Smooth muscle cell (in vitro differentiated cells): ENCODE measurements at regions not wholly inside any gene's neighbourhood (a gene's known extent, or its start where the extent isn't known, plus 50 kb on each side); places are given as distances from the start of the nearest gene placed in this dataset.

Experiments used
- DNase-seq: peaks from one replicate; lab custom pipeline; 2025; ENCODE audit not compliant: unreplicated experiment; lab: John Stamatoyannopoulos, UW
- H2AFZ ChIP-seq: fragments of 200-600 bp; sonication (generic); 2 replicates; pipeline ENCODE4 v1.6.0; 2016; ENCODE audit warnings: antibody characterized with exemption, low read depth, mild to moderate bottlenecking
- H3F3A ChIP-seq: fragments of 200-600 bp; sonication (generic); 2 replicates; pipeline ENCODE4 v1.6.0; 2017; ENCODE audit warnings: antibody characterized with exemption, low read depth
- H3K27ac ChIP-seq: fragments of 200-600 bp; sonication (generic); 2 replicates; pipeline ENCODE4 v1.5.1; 2016; ENCODE audit warnings: low read depth, mild to moderate bottlenecking
- H3K27me3 ChIP-seq: fragments of 200-600 bp; sonication (generic); 2 replicates; pipeline ENCODE4 v1.6.1; 2016; ENCODE audit warnings: low read depth, mild to moderate bottlenecking
- H3K36me3 ChIP-seq: fragments of 200-600 bp; sonication (generic); 2 replicates; pipeline ENCODE4 v1.5.1; 2016; ENCODE audit warnings: low read depth
- H3K4me1 ChIP-seq: fragments of 200-600 bp; sonication (generic); 2 replicates; pipeline ENCODE4 v1.5.1; 2016; ENCODE audit warnings: low read depth
- H3K4me2 ChIP-seq: fragments of 200-600 bp; sonication (generic); 2 replicates; pipeline ENCODE4 v1.6.0; 2016; ENCODE audit warnings: mild to moderate bottlenecking
- H3K4me3 ChIP-seq: fragments of 200-600 bp; sonication (generic); 2 replicates; pipeline ENCODE4 v1.5.1; 2016; ENCODE audit warnings: mild to moderate bottlenecking
- H3K79me2 ChIP-seq: fragments of 200-600 bp; sonication (generic); 2 replicates; pipeline ENCODE4 v1.6.0; 2016; ENCODE audit warnings: low read depth, mild to moderate bottlenecking
- H3K9ac ChIP-seq: fragments of 200-600 bp; sonication (generic); 2 replicates; pipeline ENCODE4 v1.6.0; 2016; ENCODE audit warnings: low read depth
- H3K9me3 ChIP-seq: fragments of 200-600 bp; sonication (generic); replicated peaks from 2 replicates; pipeline ENCODE4 v1.5.1; 2016; ENCODE audit warnings: low read depth
- H4K20me1 ChIP-seq: fragments of 200-600 bp; sonication (generic); 2 replicates; pipeline ENCODE4 v1.6.0; 2016; ENCODE audit warnings: low read depth
- WGBS: methylation state at CpG from one replicate; pipeline ENCODE4 v1.1.7; 2016; ENCODE audit warnings: low lambda C conversion rate; 5-methylcytosine and 5-hydroxymethylcytosine counted together
- TF ChIP-seq, protein P1 (sequence below): fragments of 200-600 bp; sonication (generic); IDR thresholded peaks from 2 replicates; pipeline ENCODE4 v1.5.1; 2017; ENCODE audit warnings: borderline replicate concordance, mild to moderate bottlenecking, antibody characterized with exemption; ENCODE audit not compliant: insufficient read depth, poor library complexity, severe bottlenecking

DNA sequence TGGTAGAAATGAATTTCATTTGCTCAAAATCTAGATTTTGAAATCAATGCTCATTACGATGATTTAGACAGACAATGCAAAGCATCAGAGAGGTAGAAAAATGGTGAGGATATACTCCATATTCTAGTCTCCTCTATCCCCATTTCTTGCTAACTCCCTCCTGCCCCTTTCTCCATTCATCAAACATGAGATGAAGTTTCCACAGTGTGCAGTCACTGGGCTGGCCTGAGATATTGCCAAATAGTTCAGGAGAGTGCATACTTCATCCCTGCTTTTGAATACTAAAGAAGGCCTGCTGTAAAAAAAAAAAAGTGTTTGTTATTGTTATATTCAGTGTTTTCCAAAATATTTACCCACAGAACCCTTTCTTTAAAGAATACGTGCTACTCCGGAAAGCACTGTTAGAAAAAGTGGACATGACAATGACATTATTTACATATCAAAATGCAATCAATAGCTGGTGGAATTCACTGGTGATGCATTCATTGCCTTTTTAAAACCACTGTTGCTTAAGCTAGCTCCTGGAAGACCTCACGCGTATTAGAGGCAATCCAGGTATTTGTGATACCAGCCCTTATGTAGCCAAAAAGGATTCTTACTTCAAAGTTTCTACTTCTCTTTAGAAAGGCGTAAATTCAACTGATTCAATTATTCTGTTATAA is 247.6 kb upstream of the SOX2 start:
- Histone ChIP-seq H3K79me2 (no peaks in the 10 kb centered on the region), H3K9me3 (no peaks in the 10 kb centered on the region), H3K9ac (no peak overlapping the region), H2AFZ (no peak overlapping the region), H3K27ac (no peak overlapping the region), H4K20me1 (no peaks in the 10 kb centered on the region), H3K27me3 (no peaks in the 10 kb centered on the region), H3K4me1 (no peaks in the 10 kb centered on the region), H3K4me3 (no peak overlapping the region), H3K36me3 (no peaks in the 10 kb centered on the region), H3K4me2 (no peak overlapping the region), H3F3A (no peaks in the 10 kb centered on the region)
- WGBS: 71% methylated on average over 6 of the region's 6 CpGs
- DNase-seq: no peak
- TF ChIP-seq, protein P1, sequence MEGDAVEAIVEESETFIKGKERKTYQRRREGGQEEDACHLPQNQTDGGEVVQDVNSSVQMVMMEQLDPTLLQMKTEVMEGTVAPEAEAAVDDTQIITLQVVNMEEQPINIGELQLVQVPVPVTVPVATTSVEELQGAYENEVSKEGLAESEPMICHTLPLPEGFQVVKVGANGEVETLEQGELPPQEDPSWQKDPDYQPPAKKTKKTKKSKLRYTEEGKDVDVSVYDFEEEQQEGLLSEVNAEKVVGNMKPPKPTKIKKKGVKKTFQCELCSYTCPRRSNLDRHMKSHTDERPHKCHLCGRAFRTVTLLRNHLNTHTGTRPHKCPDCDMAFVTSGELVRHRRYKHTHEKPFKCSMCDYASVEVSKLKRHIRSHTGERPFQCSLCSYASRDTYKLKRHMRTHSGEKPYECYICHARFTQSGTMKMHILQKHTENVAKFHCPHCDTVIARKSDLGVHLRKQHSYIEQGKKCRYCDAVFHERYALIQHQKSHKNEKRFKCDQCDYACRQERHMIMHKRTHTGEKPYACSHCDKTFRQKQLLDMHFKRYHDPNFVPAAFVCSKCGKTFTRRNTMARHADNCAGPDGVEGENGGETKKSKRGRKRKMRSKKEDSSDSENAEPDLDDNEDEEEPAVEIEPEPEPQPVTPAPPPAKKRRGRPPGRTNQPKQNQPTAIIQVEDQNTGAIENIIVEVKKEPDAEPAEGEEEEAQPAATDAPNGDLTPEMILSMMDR: no peak

DNA sequence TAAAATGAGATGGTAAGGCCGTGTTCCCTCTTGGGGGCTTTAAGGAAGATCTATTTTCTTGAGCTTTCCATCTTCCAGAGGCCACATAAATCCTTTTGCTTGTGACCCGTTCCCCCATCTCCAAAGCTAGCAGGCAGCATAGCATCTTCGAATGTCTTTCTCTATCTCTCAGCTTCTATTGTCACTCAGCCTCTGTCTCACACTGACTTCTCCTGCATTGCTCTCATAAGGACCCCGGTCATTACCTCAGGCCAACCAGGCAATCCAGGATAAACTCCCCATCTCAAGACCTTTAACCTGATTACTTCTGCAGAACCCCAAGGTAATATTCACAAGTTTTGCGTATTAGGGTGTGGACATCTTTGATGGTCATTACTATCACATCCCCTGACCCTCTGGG is 250.3 kb upstream of the SOX2 start:
- no peaks in the 10 kb centered on the region for H3K9me3 ChIP-seq
- no peaks in the 10 kb centered on the region for H3K4me1 ChIP-seq
- H2AFZ ChIP-seq: no peak overlapping the region
- no peaks in the 10 kb centered on the region for H3K27me3 ChIP-seq
- TF ChIP-seq, protein P1: no peak
- H3K27ac ChIP-seq: no peak overlapping the region
- H3K79me2 ChIP-seq: no peaks in the 10 kb centered on the region
- H3K4me2 ChIP-seq: no peak overlapping the region
- no peak for DNase-seq
- H3K4me3 ChIP-seq: no peak overlapping the region
- no peaks in the 10 kb centered on the region for H3F3A ChIP-seq
- H4K20me1 ChIP-seq: no peaks in the 10 kb centered on the region
- 88% methylated on average over 5 of the region's 5 CpGs for WGBS
- H3K36me3 ChIP-seq: no peaks in the 10 kb centered on the region
- no peak overlapping the region for H3K9ac ChIP-seq

DNA sequence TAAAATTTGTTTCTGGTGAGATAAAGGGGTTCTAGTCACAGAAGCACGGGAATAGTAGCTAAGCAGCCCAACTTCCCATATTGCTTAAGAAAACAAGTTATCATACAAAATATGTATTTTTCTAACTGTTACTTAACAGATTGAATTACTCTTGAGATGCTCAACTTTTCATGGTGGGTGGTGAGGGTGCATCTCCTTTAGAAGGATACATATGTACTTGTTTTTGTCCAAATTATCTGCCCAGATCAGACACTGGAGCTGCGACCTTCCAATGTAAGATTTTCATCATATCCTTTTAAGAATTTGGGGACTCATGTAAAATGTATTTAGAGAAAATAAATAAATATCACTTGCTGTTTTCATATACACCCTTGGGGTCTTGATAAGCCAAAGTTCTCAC is 252.2 kb upstream of the SOX2 start:
- Histone ChIP-seq H3K4me3 (no peak overlapping the region), H3K36me3 (no peaks in the 10 kb centered on the region), H3K9me3 (no peaks in the 10 kb centered on the region), H2AFZ (no peak overlapping the region), H3K4me1 (peaks cover 5% of the 10 kb centered on the region), H3K79me2 (no peaks in the 10 kb centered on the region), H3K9ac (no peak overlapping the region), H3F3A (no peaks in the 10 kb centered on the region), H3K27me3 (no peaks in the 10 kb centered on the region), H3K27ac (no peak overlapping the region), H3K4me2 (no peak overlapping the region), H4K20me1 (no peaks in the 10 kb centered on the region)
- TF ChIP-seq, protein P1: no peak
- WGBS: 88% methylated on average over 2 of the region's 2 CpGs
- DNase-seq: no peak

DNA sequence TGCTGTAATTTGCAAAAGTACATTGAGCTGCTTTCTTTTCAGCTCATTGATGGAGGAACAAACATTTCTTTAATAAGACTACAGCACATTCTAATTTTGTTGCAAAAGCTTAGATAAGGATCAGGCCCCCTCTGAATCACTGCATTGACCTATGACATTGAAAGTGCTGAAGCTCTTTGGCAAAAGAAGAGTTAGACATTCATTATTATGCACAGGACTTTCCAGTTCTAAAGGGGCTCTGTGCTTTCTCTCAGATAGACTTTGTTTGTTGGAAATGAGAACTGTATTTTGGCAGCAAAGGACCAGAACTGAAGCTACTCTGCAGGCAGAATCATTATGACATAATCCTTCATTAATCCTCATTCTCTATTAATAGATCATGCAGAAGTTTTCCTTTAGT is 252.9 kb upstream of the SOX2 start:
- no peak overlapping the region for H3K27ac ChIP-seq
- no peak overlapping the region for H3K9ac ChIP-seq
- no peak overlapping the region for H3K4me2 ChIP-seq
- TF ChIP-seq, protein P1: no peak
- no peak for DNase-seq
- no peak overlapping the region for H2AFZ ChIP-seq
- H4K20me1 ChIP-seq: no peaks in the 10 kb centered on the region
- peaks cover 5% of the 10 kb centered on the region for H3K4me1 ChIP-seq
- H3K9me3 ChIP-seq: no peaks in the 10 kb centered on the region
- no peaks in the 10 kb centered on the region for H3K36me3 ChIP-seq
- H3K27me3 ChIP-seq: no peaks in the 10 kb centered on the region
- H3K79me2 ChIP-seq: no peaks in the 10 kb centered on the region
- H3F3A ChIP-seq: no peaks in the 10 kb centered on the region
- H3K4me3 ChIP-seq: no peak overlapping the region
